Right cardiac atrium (tissue), 5 donors: ENCODE measurements at regions not wholly inside any gene's neighbourhood (a gene's known extent, or its start where the extent isn't known, plus 50 kb on each side); places are given as distances from the start of the nearest gene placed in this dataset.
A peak's percentile ranks its signal among the peaks of the same experiment; 100 is the strongest.

Source experiments
- ATAC-seq, 2 donors: fragments of 200-7000 bp; cut with Tn5 transposase; one replicate each; pipeline versions ENCODE4 v1.8.0 to v1.9.1; 2020; ENCODE audit warnings: moderate library complexity in 2 of 2, mild to moderate bottlenecking in 1 of 2
- DNase-seq, 3 donors: peaks; one replicate each; pipeline ENCODE4 v3.0.0-alpha.2; 2020
- H3K27ac ChIP-seq: one replicate; pipeline ENCODE4 v1.5.1; 2013; ENCODE audit warnings: mild to moderate bottlenecking, low read length, control low read depth, moderate library complexity
- H3K27me3 ChIP-seq: one replicate; pipeline ENCODE4 v1.6.1; 2013; ENCODE audit not compliant: control insufficient read depth, insufficient read depth
- H3K4me1 ChIP-seq: one replicate; pipeline ENCODE4 v1.6.1; 2013; ENCODE audit warnings: low read length; ENCODE audit not compliant: control insufficient read depth, insufficient read depth
- H3K4me3 ChIP-seq: one replicate; pipeline ENCODE4 v1.5.1; 2013; ENCODE audit warnings: low read length, control low read depth
- H3K9me3 ChIP-seq: one replicate; pipeline ENCODE4 v1.6.1; 2013; ENCODE audit warnings: low read length; ENCODE audit not compliant: control insufficient read depth
- WGBS: extraction: QIAGEN DNeasy Blood & Tissue Kit; methylation state at CpG from one replicate; pipeline ENCODE4 v1.1.7; 2013; 5-methylcytosine and 5-hydroxymethylcytosine counted together
- intact Hi-C, 4 donors: fragments of 100-400 bp; cut with DNase I; formaldehyde crosslinking; loops; one replicate each; pipeline versions ENCODE4 v1.11.0 to v1.14.0; 2022 to 2023
- donor health status: healthy with polysubstance abuse.
- donor health status: DM: no; HTN: yes; CAD: no.
- donor health status: DM: no; HTN: no; CAD: no.
- donor health status: DM: no; HTN: yes; CAD: no; lungs with severe emphysema.
- donor health status: DM: yes; HTN: yes; CAD: no.

- no peak overlapping the region for H3K27ac ChIP-seq
- intact Hi-C loops: no loop called here
These were observed 1212.4 kb upstream of the PHF14 start for GRCh38 chr7:9761224-9761623.

GRCh38 chr7:9776900-9777299 is 1196.8 kb upstream of the PHF14 start:
- Histone ChIP-seq H3K9me3 (no peaks in the 10 kb centered on the region), H3K27me3 (no peaks in the 10 kb centered on the region), H3K4me3 (no peak overlapping the region), H3K4me1 (no peaks in the 10 kb centered on the region), H3K27ac (no peak overlapping the region)
- ATAC-seq (no peak), DNase-seq (no peak)
- 67% methylated on average over 2 of the region's 2 CpGs for WGBS
- intact Hi-C loops: no loop called here

More at GRCh38 chr7:9761224-9761623, 1212.4 kb upstream of the PHF14 start:
- DNase-seq (no peak), ATAC-seq (no peak)
- H3K4me1 ChIP-seq: no peaks in the 10 kb centered on the region
- H3K27me3 ChIP-seq: no peaks in the 10 kb centered on the region
- 77% methylated on average over 2 of the region's 2 CpGs for WGBS
- no peak overlapping the region for H3K4me3 ChIP-seq
- no peaks in the 10 kb centered on the region for H3K9me3 ChIP-seq

- 84% methylated on average over 7 of the region's 7 CpGs for WGBS
- Histone ChIP-seq H3K4me1 (no peaks in the 10 kb centered on the region), H3K27me3 (no peaks in the 10 kb centered on the region), H3K4me3 (no peak overlapping the region), H3K9me3 (no peaks in the 10 kb centered on the region), H3K27ac (no peak overlapping the region)
- no peak for ATAC-seq
- peak in 1 of 3 donors; percentile 23 for DNase-seq
- intact Hi-C loops: no loop called here
These were observed 1195.3 kb upstream of the PHF14 start for GRCh38 chr7:9778367-9778766.

GRCh38 chr7:9781710-9782109 is 1192.0 kb upstream of the PHF14 start:
- Histone ChIP-seq H3K27me3 (no peaks in the 10 kb centered on the region), H3K4me1 (no peaks in the 10 kb centered on the region), H3K9me3 (no peaks in the 10 kb centered on the region), H3K27ac (no peak overlapping the region), H3K4me3 (no peak overlapping the region)
- WGBS: 49% methylated on average over 2 of the region's 2 CpGs
- ATAC-seq (no peak), DNase-seq (no peak)
- intact Hi-C loops: no loop called here

- intact Hi-C loops: no loop called here
- H3K4me3 ChIP-seq: no peak overlapping the region
- H3K27ac ChIP-seq: no peak overlapping the region
- DNase-seq (no peak), ATAC-seq (no peak)
- 62% methylated on average over 2 of the region's 2 CpGs for WGBS
- no peaks in the 10 kb centered on the region for H3K27me3 ChIP-seq
- no peaks in the 10 kb centered on the region for H3K4me1 ChIP-seq
- no peaks in the 10 kb centered on the region for H3K9me3 ChIP-seq
These were observed 1191.4 kb upstream of the PHF14 start for GRCh38 chr7:9782275-9782674.

- Histone ChIP-seq H3K9me3 (no peaks in the 10 kb centered on the region), H3K4me3 (no peak overlapping the region), H3K4me1 (no peaks in the 10 kb centered on the region), H3K27me3 (no peaks in the 10 kb centered on the region), H3K27ac (no peak overlapping the region)
- intact Hi-C loops: no loop called here
- 52% methylated on average over 1 of the region's 1 CpG for WGBS
- DNase-seq (no peak), ATAC-seq (no peak)
These were observed 1188.5 kb upstream of the PHF14 start for GRCh38 chr7:9785211-9785610.

GRCh38 chr7:9796241-9796640 is 1177.4 kb upstream of the PHF14 start:
- 70% methylated on average over 1 of the region's 1 CpG for WGBS

GRCh38 chr7:9822458-9823290 is 1151.0 kb upstream of the PHF14 start:
- 86% methylated on average over 20 of the region's 20 CpGs for WGBS
- no peak for ATAC-seq
- no peaks in the 10 kb centered on the region for H3K27me3 ChIP-seq
- peak in 2 of 3 donors; percentile 21 to 36 for DNase-seq
- H3K9me3 ChIP-seq: no peaks in the 10 kb centered on the region
- H3K27ac ChIP-seq: no peak overlapping the region
- no peaks in the 10 kb centered on the region for H3K4me1 ChIP-seq
- intact Hi-C loops: no loop called here
- no peak overlapping the region for H3K4me3 ChIP-seq

More at GRCh38 chr7:9796241-9796640, 1177.4 kb upstream of the PHF14 start:
- Histone ChIP-seq H3K4me3 (no peak overlapping the region), H3K9me3 (no peaks in the 10 kb centered on the region), H3K27ac (no peak overlapping the region), H3K27me3 (no peaks in the 10 kb centered on the region), H3K4me1 (no peaks in the 10 kb centered on the region)
- intact Hi-C loops: no loop called here
- DNase-seq: no peak
- no peak for ATAC-seq

- DNase-seq (no peak), ATAC-seq (no peak)
- no peak overlapping the region for H3K27ac ChIP-seq
- WGBS: 82% methylated on average over 3 of the region's 3 CpGs
- H3K27me3 ChIP-seq: no peaks in the 10 kb centered on the region
- H3K9me3 ChIP-seq: no peaks in the 10 kb centered on the region
- no peak overlapping the region for H3K4me3 ChIP-seq
- no peaks in the 10 kb centered on the region for H3K4me1 ChIP-seq
- intact Hi-C loops: no loop called here
These were observed 1138.5 kb upstream of the PHF14 start for GRCh38 chr7:9835199-9835598.

- Histone ChIP-seq H3K4me1 (no peaks in the 10 kb centered on the region), H3K27ac (no peak overlapping the region), H3K4me3 (no peak overlapping the region), H3K9me3 (no peaks in the 10 kb centered on the region), H3K27me3 (no peaks in the 10 kb centered on the region)
- ATAC-seq (no peak), DNase-seq (no peak)
- 81% methylated on average over 1 of the region's 1 CpG for WGBS
- intact Hi-C loops: no loop called here
These were observed 1137.0 kb upstream of the PHF14 start for GRCh38 chr7:9836671-9837070.

- intact Hi-C loops: no loop called here
- H3K27me3 ChIP-seq: no peaks in the 10 kb centered on the region
- WGBS: 76% methylated on average over 2 of the region's 2 CpGs
- ATAC-seq: no peak
- DNase-seq: no peak
- no peaks in the 10 kb centered on the region for H3K4me1 ChIP-seq
- H3K9me3 ChIP-seq: no peaks in the 10 kb centered on the region
- no peak overlapping the region for H3K27ac ChIP-seq
- no peak overlapping the region for H3K4me3 ChIP-seq
These were observed 1131.4 kb upstream of the PHF14 start for GRCh38 chr7:9842301-9842700.

GRCh38 chr7:9846902-9847301 is 1126.8 kb upstream of the PHF14 start:
- Histone ChIP-seq H3K27me3 (no peaks in the 10 kb centered on the region), H3K4me1 (no peaks in the 10 kb centered on the region), H3K27ac (no peak overlapping the region), H3K4me3 (no peak overlapping the region), H3K9me3 (no peaks in the 10 kb centered on the region)
- 77% methylated on average over 3 of the region's 3 CpGs for WGBS
- intact Hi-C loops: no loop called here
- DNase-seq (no peak), ATAC-seq (no peak)
